GM12891 (cell line): ENCODE measurements at regions not wholly inside any gene's neighbourhood (a gene's known extent, or its start where the extent isn't known, plus 50 kb on each side); places are given as distances from the start of the nearest gene placed in this dataset.

Experiments used
- DNase-seq: peaks from one replicate; pipeline ENCODE4 v3.0.0; 2011; ENCODE audit warnings: low spot score; ENCODE audit not compliant: insufficient read length
- FAIRE-seq: peaks from 2 replicates; lab custom pipeline; 2011; peaks lifted over from hg19 to GRCh38; lab: Jason Lieb, UNC
- PAX5 ChIP-seq: IDR thresholded peaks from 2 replicates; pipeline ENCODE4 v1.6.1; 2011; ENCODE audit warnings: low read length, moderate library complexity, mild to moderate bottlenecking; ENCODE audit not compliant: insufficient read depth, severe bottlenecking
- POLR2A ChIP-seq: IDR thresholded peaks from 2 replicates; pipeline ENCODE4 v1.6.1; 2011; ENCODE audit warnings: low read depth, low read length, control low read depth
- POLR2AphosphoS5 ChIP-seq: IDR thresholded peaks from 2 replicates; pipeline ENCODE4 v1.6.1; 2011; ENCODE audit warnings: low read depth, low read length, control low read depth
- POU2F2 ChIP-seq: IDR thresholded peaks from 2 replicates; pipeline ENCODE4 v1.6.1; 2011; ENCODE audit warnings: low read depth, mild to moderate bottlenecking, control low read depth, low read length, moderate library complexity
- SPI1 ChIP-seq: IDR thresholded peaks from 2 replicates; pipeline ENCODE4 v1.6.1; 2011; ENCODE audit warnings: low read depth, low read length, control low read depth
- TAF1 ChIP-seq: IDR thresholded peaks from 2 replicates; pipeline ENCODE4 v1.6.1; 2011; ENCODE audit warnings: low read depth, low read length, control low read depth

- FAIRE-seq (no peak), DNase-seq (no peak)
- no peak for TF ChIP-seq PAX5
- no peak for TF ChIP-seq TAF1
- no peak for TF ChIP-seq POLR2A
- no peak for TF ChIP-seq POU2F2
- TF ChIP-seq POLR2AphosphoS5: no peak
- TF ChIP-seq SPI1: no peak
Measured at GRCh38 chr12:114866331-114866730, 182.4 kb upstream of the TBX3 start.

- TF ChIP-seq SPI1 (no peak), POU2F2 (no peak), POLR2AphosphoS5 (no peak), POLR2A (no peak), TAF1 (no peak), PAX5 (no peak)
- DNase-seq (no peak), FAIRE-seq (no peak)
Measured at GRCh38 chr12:114864837-114865551, 181.0 kb upstream of the TBX3 start.

GRCh38 chr12:114863911-114864310, 179.9 kb upstream of the TBX3 start:
- DNase-seq (no peak), FAIRE-seq (no peak)
- TF ChIP-seq SPI1 (no peak), POLR2AphosphoS5 (no peak), PAX5 (no peak), TAF1 (no peak), POU2F2 (no peak), POLR2A (no peak)

- DNase-seq (no peak), FAIRE-seq (no peak)
- TF ChIP-seq SPI1: no peak
Measured at GRCh38 chr12:114860969-114861368, 177.0 kb upstream of the TBX3 start.

- DNase-seq (no peak), FAIRE-seq (no peak)
- TF ChIP-seq TAF1 (no peak), SPI1 (no peak), POU2F2 (no peak), POLR2A (no peak), POLR2AphosphoS5 (no peak), PAX5 (no peak)
Measured at GRCh38 chr12:114858388-114859146, 174.6 kb upstream of the TBX3 start.

GRCh38 chr12:114855678-114856077, 171.7 kb upstream of the TBX3 start:
- DNase-seq (no peak), FAIRE-seq (no peak)

GRCh38 chr12:114852976-114853529, 169.1 kb upstream of the TBX3 start:
- TF ChIP-seq POU2F2 (no peak), TAF1 (no peak), POLR2A (no peak), PAX5 (no peak), SPI1 (no peak), POLR2AphosphoS5 (no peak)
- DNase-seq: no peak
- FAIRE-seq: no peak

More at GRCh38 chr12:114855678-114856077, 171.7 kb upstream of the TBX3 start:
- TF ChIP-seq POU2F2 (no peak), SPI1 (no peak), POLR2AphosphoS5 (no peak), TAF1 (no peak), PAX5 (no peak), POLR2A (no peak)

GRCh38 chr12:114851981-114852380, 168.0 kb upstream of the TBX3 start:
- no peak for FAIRE-seq
- no peak for DNase-seq
- no peak for TF ChIP-seq POLR2AphosphoS5
- TF ChIP-seq POLR2A: no peak
- no peak for TF ChIP-seq POU2F2
- TF ChIP-seq SPI1: no peak
- no peak for TF ChIP-seq PAX5
- TF ChIP-seq TAF1: no peak

GRCh38 chr12:114850661-114851275, 166.8 kb upstream of the TBX3 start:
- FAIRE-seq (no peak), DNase-seq (no peak)
- no peak for TF ChIP-seq POU2F2
- TF ChIP-seq POLR2A: no peak
- TF ChIP-seq POLR2AphosphoS5: no peak
- no peak for TF ChIP-seq PAX5
- no peak for TF ChIP-seq TAF1
- TF ChIP-seq SPI1: no peak
